ENCODE measurements at regions not wholly inside any gene's neighbourhood (a gene's known extent, or its start where the extent isn't known, plus 50 kb on each side); places are given as distances from the start of the nearest gene placed in this dataset.

- Histone ChIP-seq H3K9me3 (no peaks in the 10 kb centered on the region), H3K4me1 (no peaks in the 10 kb centered on the region), H3K27ac (no peak overlapping the region), H3K27me3 (no peaks in the 10 kb centered on the region), H3K4me3 (no peak overlapping the region), H3K36me3 (no peaks in the 10 kb centered on the region)
- DNase-seq: no peak
- TF ChIP-seq POLR2AphosphoS5 (IDR thresholded peaks at IDR 0.05) (no peak), CTCF (IDR thresholded peaks at IDR 0.05) (no peak), POLR2A (IDR thresholded peaks at IDR 0.05) (no peak), EP300 (IDR thresholded peaks at IDR 0.05; ENCODE audit: low read depth) (no peak)
- 91 to 100% methylated on average over 3 to 6 of the region's 6 CpGs for WGBS, 2 donors (ENCODE audit: low coverage in 1 of 2)
- intact Hi-C loops (cut with DNase I; ENCODE audit: low total_unique reads) (no loop called here), in situ Hi-C loops (cut with MboI; ENCODE audit: low pct_ligation_motif_present in 1 of 4, low pct_unique_long_range_greater_than_20kb in 1 of 4, low sequenced_read_pairs in 3 of 4) (no loop called here)
These were observed 206.0 kb downstream of the DMRT2 start for GRCh38 chr9:1256178-1256577.

- H3K36me3 ChIP-seq: no peaks in the 10 kb centered on the region
- no peaks in the 10 kb centered on the region for H3K4me1 ChIP-seq
- H3K4me3 ChIP-seq: no peak overlapping the region
- H3K27me3 ChIP-seq: no peaks in the 10 kb centered on the region
- no peak for TF ChIP-seq EP300 (IDR thresholded peaks at IDR 0.05; ENCODE audit: low read depth)
- DNase-seq: no peak
- intact Hi-C loops (cut with DNase I; ENCODE audit: low total_unique reads) (no loop called here), in situ Hi-C loops (cut with MboI; ENCODE audit: low pct_ligation_motif_present in 1 of 4, low pct_unique_long_range_greater_than_20kb in 1 of 4, low sequenced_read_pairs in 3 of 4) (no loop called here)
- H3K27ac ChIP-seq: no peak overlapping the region
- H3K9me3 ChIP-seq: no peaks in the 10 kb centered on the region
- 80 to 81% methylated on average over 2 of the region's 2 CpGs for WGBS, 2 donors (ENCODE audit: low coverage in 1 of 2)
These were observed 211.1 kb downstream of the DMRT2 start for GRCh38 chr9:1261266-1261665.

GRCh38 chr9:1261879-1262766 lies 212.0 kb downstream of the DMRT2 start:
- Histone ChIP-seq H3K4me3 (no peak overlapping the region), H3K4me1 (no peaks in the 10 kb centered on the region), H3K9me3 (no peaks in the 10 kb centered on the region), H3K36me3 (no peaks in the 10 kb centered on the region), H3K27ac (no peak overlapping the region), H3K27me3 (no peaks in the 10 kb centered on the region)
- intact Hi-C loops (cut with DNase I; ENCODE audit: low total_unique reads): no loop called here
- 57 to 79% methylated on average over 3 to 6 of the region's 6 CpGs for WGBS, 2 donors (ENCODE audit: low coverage in 1 of 2)
- in situ Hi-C loops (cut with MboI; ENCODE audit: low pct_ligation_motif_present in 1 of 4, low pct_unique_long_range_greater_than_20kb in 1 of 4, low sequenced_read_pairs in 3 of 4): no loop called here
- no peak for DNase-seq
- no peak for TF ChIP-seq EP300 (IDR thresholded peaks at IDR 0.05; ENCODE audit: low read depth)
- no peak for TF ChIP-seq CTCF (IDR thresholded peaks at IDR 0.05)
- no peak for TF ChIP-seq POLR2A (IDR thresholded peaks at IDR 0.05)
- TF ChIP-seq POLR2AphosphoS5 (IDR thresholded peaks at IDR 0.05): no peak

- Histone ChIP-seq H3K27me3 (no peaks in the 10 kb centered on the region), H3K27ac (no peak overlapping the region), H3K4me3 (no peak overlapping the region), H3K4me1 (no peaks in the 10 kb centered on the region), H3K36me3 (no peaks in the 10 kb centered on the region), H3K9me3 (no peaks in the 10 kb centered on the region)
- no peak for DNase-seq
- TF ChIP-seq EP300 (IDR thresholded peaks at IDR 0.05; ENCODE audit: low read depth): no peak
- TF ChIP-seq CTCF (IDR thresholded peaks at IDR 0.05): no peak
- no peak for TF ChIP-seq POLR2A (IDR thresholded peaks at IDR 0.05)
- no peak for TF ChIP-seq POLR2AphosphoS5 (IDR thresholded peaks at IDR 0.05)
- in situ Hi-C loops (cut with MboI; ENCODE audit: low pct_ligation_motif_present in 1 of 4, low pct_unique_long_range_greater_than_20kb in 1 of 4, low sequenced_read_pairs in 3 of 4): no loop called here
- WGBS, 2 donors (ENCODE audit: low coverage in 1 of 2): 66 to 100% methylated on average over 1 to 3 of the region's 3 CpGs
- intact Hi-C loops (cut with DNase I; ENCODE audit: low total_unique reads): no loop called here
These were observed 217.0 kb downstream of the DMRT2 start for GRCh38 chr9:1267141-1267570.

Data from transverse colon (tissue), 4 donors.